Forelimb muscle (tissue), 1 donor: ENCODE measurements at regions not wholly inside any gene's neighbourhood (a gene's known extent, or its start where the extent isn't known, plus 50 kb on each side); places are given as distances from the start of the nearest gene placed in this dataset.
A peak's percentile ranks its signal among the peaks of the same experiment; 100 is the strongest.
"Not testable (repeated sequence)": the region's sequence is repeated elsewhere in the genome, so short reads cannot be mapped to it uniquely, and the experiment has no call there.

Experiments
- DNase-seq: peaks from one replicate; pipeline ENCODE4 v3.0.0-alpha.2; 2013; ENCODE audit warnings: low read depth

DNA sequence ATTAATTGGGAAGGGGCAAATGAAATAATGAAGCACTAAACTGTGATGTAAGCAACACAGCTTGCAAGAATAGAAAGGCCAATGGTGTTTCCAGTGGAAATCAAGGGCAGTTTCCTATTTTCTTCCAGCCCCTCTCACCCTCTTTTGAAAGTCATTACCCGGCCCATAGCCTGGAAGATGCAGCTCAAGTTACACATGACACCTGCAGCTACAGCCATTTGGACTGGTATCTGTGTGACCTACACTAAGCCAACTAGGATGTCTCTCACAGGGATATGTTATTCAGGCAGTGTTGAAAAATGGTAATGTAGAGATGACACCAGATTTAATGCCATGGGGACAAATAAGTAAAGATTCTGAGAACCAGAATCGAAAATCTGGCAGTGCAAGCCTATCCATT is 439.4 kb upstream of the ZNF462 start:
- no peak for DNase-seq

DNA sequence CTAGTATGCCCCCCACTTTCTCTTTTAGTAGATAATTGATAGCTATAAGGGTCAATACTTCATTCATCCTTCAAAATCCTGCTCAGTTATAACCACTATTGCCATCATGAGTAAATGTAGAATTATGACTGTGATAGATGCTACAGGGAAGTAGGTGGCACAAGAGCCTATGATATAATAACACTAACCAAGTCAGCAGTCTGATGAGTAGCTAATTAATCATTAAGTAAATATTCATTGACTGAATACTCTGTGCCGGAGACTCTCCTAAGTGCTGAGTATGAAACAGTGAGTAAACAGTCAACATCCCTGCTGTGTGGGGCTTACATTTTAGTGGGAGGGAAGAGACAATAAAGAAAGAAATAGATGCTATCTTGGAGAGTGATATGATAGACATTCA is 430.3 kb upstream of the ZNF462 start:
- no peak for DNase-seq

DNA sequence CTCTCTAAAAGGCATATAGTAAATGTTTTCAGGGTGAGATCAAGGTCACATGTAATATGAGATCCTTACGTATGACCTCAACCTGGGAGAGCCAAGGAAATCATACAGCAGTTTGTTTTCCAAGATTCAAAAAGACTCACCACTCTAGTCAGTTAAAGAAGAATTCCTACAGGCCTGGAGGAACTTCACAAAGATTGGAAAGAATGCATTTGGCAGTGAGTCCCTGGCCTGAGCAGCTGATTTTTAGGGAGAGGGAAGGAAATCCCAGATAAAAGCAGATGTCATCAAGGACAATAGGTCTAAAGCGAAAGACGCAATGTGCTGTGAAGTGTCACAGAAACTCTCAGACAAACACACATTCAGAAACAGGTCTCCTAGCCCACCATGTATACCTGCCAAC is 424.0 kb upstream of the ZNF462 start:
- peak; percentile 67 for DNase-seq

DNA sequence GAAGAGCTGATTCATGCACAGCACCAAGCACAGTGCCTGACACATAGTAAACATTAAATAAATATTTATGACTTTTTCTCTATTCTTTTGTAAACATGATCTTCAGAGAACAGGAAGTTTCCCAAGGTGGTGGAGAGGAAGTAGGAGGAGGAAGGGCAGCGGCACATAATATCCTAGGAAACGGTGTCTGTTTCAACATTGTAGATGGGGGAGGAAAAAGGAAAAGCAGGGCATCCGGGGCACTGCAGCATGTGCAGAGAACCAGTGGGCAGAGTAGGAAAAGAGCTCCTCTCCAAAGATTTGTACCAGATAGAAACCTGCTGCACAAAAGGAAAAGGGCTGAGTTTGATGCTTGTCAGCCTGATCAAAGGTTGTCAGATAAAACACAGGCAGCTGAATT is 421.7 kb upstream of the ZNF462 start:
- no peak for DNase-seq

DNA sequence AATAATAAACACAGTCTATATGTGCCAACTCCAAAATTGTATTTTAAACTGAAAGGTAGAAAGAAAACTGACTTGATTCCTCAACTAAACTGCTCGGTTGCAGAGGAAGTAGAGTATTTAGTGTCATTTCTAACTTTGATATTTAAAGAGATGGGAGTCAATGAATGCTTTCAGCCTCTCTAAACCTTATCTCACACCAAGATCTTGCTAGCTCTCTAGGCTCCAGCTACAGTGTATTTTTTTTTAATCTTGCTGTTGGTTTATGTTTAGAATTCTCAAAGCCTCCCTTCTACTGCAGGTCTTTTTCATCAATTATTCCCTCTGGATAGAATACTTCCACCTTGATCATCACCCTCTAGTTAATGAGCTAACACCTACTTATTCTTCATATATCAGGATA is 419.4 kb upstream of the ZNF462 start:
- DNase-seq = no peak

DNA sequence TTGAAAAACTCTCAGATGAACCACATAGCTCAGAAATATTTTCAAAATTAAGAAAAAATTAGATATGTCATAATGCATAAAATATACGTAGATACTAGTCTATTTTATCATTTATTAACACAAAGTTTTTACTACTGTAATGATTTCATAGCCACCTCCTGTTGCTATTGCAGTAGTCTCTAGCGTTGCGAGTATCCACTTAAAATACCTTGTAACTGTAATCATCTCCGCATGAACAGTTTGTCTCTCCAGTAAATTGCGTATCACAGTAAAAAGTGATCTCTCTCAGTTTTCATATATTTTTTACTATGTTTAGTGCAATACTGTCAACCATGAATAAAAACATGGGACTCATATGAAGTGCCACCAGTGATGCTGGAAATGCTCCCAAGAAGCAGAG is 417.9 kb upstream of the ZNF462 start:
- no peak for DNase-seq

DNA sequence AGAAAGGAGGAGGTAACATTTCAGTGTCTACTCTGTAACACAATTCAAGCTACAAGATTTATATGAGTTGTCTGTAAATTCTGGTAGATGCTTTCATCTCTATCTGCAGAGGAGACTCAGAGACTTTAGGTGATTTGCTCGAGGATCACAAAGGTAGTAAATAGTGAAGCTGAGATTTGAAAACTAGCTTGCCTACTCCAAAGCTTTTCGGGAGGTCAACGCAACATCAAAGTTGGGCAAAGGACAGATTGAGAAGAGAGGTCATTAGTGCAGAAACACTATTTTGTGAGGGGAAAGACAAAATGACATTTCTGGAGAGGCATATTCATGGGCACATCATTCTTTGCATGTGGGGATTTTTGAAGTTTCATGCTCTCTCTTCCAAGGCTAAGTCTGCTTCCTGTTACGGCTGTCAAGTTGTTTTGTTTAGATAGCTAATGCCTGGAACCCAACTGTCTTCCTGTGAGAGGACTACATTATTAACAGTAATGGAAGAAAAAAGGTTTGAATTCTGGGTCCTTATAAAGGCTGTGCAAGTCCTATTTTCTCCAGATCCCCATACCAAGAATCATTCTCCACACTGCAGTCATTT is 413.5 kb upstream of the ZNF462 start:
- no peak for DNase-seq

DNA sequence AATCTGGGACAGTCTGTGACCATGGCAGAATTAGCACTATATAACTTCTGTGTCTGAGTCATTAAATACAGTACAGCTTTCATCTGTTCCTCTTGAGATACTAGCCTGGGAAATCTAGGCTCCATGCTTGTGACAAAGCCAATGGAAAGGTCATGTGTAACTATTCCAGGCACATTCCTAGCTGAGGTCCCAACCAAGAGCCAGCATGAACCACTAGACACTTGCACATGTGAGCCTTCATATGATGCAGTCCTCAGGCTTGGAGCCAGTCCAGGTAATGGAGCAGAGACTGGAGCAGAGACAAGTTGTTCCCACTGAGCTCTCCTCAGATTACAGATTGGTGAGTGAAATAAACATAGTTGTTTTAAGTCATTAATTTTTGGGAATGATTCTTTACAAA is 412.4 kb upstream of the ZNF462 start:
- DNase-seq = no peak

DNA sequence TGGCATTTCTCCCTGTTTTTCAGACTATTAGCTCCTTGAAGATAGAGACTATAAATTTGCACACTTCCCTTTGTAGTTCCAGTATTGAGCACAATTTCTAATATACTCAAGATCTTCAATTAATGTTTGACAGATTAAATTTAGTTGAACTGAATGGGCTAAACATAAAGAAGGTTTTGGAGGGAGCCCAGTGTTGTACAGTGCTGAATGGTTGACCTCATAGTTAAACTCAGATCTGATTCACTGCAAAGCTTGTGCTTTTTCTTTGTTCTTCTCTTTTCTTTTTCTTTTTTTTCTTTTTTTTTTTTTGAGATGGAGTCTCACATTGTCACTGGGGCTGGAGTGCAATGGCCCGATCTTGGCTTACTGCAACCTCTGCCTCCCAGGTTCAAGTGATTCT is 411.7 kb upstream of the ZNF462 start:
- no peak for DNase-seq

DNA sequence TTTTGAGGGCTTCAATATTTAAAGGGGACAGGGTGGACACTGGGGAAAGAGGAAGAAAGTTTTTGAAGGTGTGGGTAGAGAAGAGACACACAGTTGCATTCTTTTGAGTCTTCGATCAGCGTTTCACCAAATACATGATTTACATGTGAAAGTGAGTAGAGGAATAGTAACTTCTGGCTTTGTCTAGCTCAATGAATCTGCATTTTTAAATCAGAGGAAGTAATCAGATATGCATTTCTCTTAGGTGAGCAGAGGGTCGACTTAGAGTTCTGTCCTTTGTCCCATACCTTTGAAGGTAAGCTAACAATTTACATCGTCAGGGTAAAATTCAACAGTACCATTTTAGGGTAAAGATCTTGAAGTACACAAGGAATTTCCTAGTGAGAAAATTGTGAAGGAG is 406.4 kb upstream of the ZNF462 start:
- DNase-seq = no peak

DNA sequence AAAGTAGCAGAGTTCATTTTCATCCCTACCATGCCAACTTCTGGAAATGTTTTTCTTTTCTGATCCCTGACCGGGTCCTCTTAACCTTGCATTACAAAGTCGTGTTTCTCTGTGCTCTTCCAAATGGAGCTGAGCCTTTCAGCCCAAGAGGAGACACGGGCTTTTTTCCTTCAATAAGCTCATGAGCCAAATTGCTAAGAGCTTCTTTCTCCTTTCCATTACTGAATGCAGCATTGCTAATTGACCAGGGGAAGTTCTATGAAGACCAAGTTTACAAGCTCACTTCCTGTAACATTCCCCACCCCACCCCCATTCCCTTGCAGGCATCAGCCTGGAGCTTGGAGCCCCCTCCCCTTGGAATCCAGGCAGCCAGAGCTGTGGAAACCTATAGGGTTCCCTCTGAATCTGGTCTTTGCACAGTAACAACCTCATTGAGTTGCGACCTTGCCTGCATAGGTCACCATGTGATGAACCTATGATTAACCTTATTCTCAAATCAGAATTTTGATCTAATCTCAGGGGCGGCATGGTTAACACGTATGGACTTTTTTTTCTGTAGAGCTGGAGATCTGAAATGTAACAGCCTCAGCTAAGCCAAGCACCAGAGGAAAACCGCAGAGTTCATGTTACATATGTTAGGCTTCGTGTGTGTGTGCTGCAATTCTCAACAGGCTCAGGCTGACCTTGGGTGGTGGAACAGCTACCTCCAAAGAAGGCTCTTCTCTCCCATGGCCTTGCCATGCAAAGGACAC is 395.7 kb upstream of the ZNF462 start:
- DNase-seq = no peak

DNA sequence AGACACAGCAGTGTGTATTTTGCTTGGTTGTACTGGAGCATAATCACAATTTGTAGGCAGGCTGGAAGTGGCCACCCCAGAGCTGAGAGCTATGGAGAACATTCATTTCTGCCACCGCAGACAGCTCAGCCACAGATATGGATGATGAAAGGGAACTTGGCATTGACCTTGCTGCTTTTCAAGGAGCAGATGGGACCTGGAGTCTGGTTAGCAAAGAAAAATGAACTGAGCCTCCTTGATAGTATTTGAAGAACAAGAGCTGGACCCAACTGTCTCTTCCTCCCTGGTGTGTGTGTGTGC is 395.2 kb upstream of the ZNF462 start:
- DNase-seq = no peak

DNA sequence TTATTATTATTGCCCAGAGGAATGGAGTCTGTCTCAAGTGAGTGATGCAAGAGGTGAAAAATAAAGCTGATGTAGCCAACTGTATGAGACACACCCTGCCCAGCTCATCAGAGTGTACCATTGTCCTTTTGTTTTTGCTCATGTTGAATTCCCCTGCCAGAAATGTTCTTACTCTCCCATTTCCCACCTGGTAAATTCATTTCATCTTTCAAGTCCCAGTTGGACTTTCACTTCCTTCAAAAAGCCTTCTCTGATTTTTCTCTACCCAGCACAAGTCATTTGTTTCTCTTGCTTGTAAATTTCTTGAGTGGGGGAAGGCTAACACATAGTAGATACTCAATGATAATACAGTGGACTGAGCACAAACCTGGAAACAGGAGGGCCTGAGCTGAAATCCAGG is 394.5 kb upstream of the ZNF462 start:
- DNase-seq = no peak

DNA sequence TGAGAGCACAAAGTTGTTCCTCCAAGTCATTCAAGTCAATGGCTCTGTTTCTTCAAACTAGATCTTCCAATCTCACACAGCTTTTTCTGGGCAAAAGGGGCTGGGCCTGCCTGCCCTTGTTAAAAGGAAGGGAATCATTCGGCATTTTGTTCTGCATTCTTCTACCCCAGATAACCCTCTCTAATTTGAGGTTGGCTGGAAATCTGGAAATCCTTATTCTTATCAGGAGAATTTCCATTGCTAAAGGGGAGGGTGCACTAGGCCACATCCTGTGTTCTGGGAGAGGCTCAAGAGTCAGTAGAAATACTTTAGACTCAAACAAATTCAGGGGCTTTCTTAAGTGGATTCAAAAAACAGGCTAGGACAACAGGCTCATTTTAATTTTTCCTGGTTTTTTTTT is 384.7 kb upstream of the ZNF462 start:
- DNase-seq = no peak

DNA sequence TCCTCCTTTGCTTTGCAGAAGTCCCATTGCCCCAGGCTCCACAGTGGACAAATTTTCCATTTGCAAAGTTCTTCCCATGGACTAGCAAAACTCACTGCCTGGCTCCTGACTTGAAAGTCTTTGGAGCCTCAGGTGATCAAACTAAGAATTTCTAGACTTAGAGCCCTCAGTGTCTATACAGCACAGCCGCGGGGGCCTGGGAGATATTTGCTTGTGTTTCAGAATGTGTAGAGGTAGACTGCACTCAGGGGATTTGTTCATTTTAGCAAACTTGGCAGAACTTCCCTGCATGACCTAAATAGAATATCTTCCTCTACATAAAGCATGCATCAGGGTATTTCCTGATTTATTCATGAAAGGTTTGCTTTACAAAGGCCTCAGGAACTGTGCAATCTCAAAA is 384.2 kb upstream of the ZNF462 start:
- DNase-seq = peak; percentile 6

DNA sequence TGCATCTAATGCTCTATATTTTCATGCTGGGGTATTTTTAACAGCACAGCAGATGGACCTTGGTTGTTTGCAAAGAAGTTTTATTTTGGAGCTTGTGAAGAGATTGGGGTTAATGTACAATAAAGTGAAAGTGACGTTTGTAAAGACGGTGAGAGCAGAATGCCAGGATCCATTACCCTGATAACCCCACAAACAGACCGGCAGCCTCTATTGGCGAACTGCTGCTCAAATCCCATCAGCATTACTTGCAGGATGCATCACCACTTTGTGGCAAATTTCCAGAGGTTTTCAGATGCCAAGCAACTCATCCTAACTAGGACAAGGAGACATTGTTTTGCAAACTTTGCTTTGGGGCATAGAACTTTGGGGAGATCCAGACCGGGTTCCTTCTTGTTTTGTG is 383.3 kb upstream of the ZNF462 start:
- DNase-seq = no peak

DNA sequence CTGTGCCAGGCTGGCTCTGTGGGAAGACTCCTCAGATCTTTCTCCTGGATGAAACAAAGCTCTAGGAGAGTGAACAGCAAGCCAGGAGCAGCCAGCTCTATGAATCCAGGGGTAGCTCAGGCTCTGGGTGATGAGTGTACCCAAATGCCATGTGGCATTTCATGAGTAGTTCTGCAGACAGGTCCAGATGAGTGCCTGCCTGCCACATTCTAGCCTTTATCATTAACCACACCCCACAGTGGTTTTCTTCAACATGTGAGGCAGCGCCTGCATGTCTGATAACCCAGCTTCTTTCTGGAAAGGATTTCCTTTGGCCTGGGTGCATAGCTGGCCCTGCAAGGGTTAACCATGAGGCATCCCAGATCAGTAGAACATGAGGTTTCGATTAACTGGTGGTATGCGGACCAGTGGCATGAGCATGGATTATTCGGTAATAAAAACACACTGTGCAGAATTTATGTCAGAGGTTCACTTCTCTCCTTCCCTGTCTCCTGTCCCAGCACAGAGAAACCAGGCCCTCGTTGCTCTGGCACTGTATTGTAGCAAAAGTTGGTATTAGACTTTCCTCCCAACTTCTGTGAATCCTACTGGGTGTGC is 381.9 kb upstream of the ZNF462 start:
- DNase-seq = no peak

DNA sequence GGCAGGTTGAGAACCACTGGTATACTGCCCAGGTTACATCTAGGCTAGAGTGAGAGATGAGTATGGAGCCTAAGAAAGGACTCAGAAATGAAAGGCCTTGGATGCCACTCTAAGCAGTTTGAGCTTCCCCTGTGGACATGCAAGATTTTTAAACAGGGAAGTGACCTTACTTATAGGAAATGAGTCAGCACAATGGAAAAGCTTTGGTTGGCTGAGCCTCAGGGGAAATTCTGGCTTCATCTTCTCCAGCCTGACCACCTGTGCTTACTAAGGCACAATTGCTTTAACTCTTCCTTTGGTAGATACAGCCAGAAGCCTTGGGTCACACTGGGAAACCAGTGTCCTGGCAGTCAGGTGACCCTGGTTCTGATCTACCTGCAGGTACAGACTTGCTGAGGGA is 380.2 kb upstream of the ZNF462 start:
- DNase-seq = no peak

DNA sequence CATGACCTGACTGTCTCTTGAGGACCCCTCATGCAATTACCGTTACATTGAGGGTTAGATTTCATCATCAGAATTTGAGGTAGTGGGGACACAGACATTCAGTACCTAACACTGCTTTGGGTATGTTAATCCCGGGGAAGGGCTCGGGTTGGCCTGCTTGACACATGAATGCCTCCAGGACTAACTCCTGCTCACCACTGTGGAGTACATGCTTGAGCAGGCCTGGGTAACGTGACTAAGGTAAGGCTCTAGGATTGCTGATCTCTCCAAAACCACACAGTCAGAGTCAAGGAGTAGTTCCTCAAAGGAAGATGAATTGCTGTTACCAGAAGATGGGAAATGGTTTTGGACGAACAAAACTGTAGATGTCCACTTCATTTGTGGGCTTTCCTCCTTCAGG is 376.3 kb upstream of the ZNF462 start:
- DNase-seq = no peak

DNA sequence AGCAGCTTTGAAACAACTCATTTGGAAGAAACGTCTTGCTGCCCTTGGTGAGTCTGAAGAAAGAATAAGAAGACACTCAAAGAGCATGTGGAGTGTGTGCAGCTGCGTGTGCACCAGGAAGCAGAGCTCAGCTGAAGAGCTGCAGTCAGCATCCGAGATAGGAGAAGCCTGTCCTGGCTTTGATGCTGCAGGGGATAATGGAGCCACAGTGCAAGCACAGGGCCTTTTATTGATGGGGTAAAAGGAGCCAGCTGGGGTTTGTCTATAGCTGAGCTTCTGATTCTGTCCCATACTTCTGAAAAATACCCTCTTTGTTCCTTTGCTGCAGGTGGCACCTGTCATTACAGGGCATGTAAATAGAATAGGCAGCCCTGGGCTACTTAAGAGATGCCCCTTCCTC is 375.7 kb upstream of the ZNF462 start:
- no peak for DNase-seq

DNA sequence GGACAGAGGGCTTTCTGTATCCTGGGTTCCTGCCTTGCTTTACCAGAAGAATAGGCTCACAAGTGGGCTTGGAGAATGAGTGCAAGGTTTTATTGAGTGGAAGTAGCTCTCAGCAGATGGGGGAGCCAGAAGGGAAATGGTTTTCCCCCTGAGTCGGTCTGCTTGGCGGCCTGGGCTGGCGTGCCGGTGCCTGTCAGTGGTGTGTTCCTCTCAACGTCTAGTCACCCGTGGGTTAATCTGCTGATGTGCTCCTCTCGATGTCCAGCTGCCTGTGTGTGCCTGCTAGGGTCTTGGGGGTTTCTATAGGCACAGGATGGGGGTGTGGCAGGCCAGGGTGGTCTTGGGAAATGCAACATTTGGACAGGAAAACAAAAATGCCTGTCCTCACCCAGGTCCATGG is 370.8 kb upstream of the ZNF462 start:
- not testable (repeated sequence) for DNase-seq

DNA sequence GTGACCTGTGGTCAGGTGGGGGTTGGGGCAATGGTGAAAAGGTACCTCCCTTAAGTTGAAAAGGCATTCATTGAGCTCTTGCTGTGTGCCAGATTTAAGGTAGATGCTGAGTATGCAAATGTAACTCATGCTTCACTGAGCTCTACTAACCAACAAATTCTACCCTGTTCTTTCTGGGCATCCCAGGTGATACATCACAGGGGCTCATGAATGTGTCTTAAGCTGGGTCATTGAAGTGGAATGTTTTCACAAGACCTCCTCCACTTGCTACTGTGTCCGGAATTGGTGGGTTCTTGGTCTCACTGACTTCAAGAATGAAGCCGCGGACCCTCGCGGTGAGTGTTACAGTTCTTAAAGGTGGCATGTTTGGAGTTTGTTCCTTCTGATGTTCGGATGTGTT is 362.8 kb upstream of the ZNF462 start:
- no peak for DNase-seq

DNA sequence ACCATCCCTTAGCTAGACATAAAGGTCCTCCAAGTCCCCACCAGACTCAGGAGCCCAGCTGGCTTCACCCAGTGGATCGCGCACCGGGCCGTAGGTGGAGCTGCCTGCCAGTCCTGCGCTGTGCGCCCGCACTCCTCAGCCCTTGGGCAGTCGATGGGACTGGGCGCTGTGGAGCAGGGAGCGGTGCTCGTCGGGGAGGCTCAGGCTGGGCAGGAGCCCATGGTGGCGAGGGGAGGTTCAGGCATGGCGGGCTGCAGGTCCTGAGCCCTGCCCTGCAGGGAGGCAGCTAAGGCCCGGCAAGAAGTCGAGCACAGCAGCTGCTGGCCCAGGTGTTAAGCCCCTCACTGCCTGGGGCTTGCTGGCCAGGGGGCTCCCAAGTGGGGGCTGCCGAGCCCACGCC is 361.8 kb upstream of the ZNF462 start:
- not testable (repeated sequence) for DNase-seq

DNA sequence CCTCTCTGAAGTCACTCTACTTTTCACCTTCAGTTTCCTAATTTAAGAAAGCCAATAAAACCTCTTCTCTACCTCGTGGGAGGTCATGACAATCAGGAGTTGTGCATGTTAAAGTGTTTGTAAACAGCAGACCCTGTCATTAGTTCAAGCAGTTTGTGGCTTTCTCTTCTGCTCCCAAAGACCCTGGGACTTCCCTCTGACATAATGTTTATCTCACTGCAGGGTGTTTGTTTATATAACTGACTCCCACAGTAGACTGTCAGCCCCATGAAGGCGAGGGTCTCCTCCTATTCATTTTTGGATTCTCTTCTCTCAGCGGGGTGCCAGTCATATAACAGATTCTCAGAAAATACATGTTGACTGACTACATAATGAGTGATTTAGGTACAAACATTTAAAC is 360.0 kb upstream of the ZNF462 start:
- no peak for DNase-seq
